Ishikawa (cell line): ENCODE measurements at regions not wholly inside any gene's neighbourhood (a gene's known extent, or its start where the extent isn't known, plus 50 kb on each side); places are given as distances from the start of the nearest gene placed in this dataset.

Experiments used
- CEBPB ChIP-seq: IDR thresholded peaks from 2 replicates; pipeline ENCODE4 v1.6.1; 2012
- CREB1 ChIP-seq: IDR thresholded peaks from 2 replicates; pipeline ENCODE4 v1.6.1; 2012; ENCODE audit warnings: low read depth
- EGR1 ChIP-seq: IDR thresholded peaks from 2 replicates; pipeline ENCODE4 v1.6.1; 2012
- EP300 ChIP-seq: IDR thresholded peaks from 2 replicates; pipeline ENCODE4 v1.6.1; 2012; ENCODE audit warnings: borderline replicate concordance
- FOXM1 ChIP-seq: IDR thresholded peaks from 2 replicates; pipeline ENCODE4 v1.6.1; 2012; ENCODE audit warnings: low read depth, borderline replicate concordance
- NFIC ChIP-seq: IDR thresholded peaks from 2 replicates; pipeline ENCODE4 v1.6.1; 2012
- RAD21 ChIP-seq: IDR thresholded peaks from 2 replicates; pipeline ENCODE4 v1.6.1; 2012; ENCODE audit warnings: low read depth
- TAF1 ChIP-seq: IDR thresholded peaks from 2 replicates; pipeline ENCODE4 v1.6.1; 2012; ENCODE audit warnings: low read depth, mild to moderate bottlenecking
- TCF12 ChIP-seq: IDR thresholded peaks from 2 replicates; pipeline ENCODE4 v1.6.1; 2012; ENCODE audit warnings: low read depth
- TEAD4 ChIP-seq: IDR thresholded peaks from 2 replicates; pipeline ENCODE4 v1.6.1; 2012
- USF1 ChIP-seq: IDR thresholded peaks from 2 replicates; pipeline ENCODE4 v1.6.1; 2012
- YY1 ChIP-seq: IDR thresholded peaks from 2 replicates; pipeline ENCODE4 v1.6.1; 2012; ENCODE audit warnings: low read depth
- ZBTB7A ChIP-seq: IDR thresholded peaks from 2 replicates; pipeline ENCODE4 v1.6.1; 2012; ENCODE audit warnings: low read depth
- TF ChIP-seq, protein P1 (sequence below): IDR thresholded peaks from 2 replicates; pipeline ENCODE4 v1.6.1; 2012
- TF ChIP-seq, protein P2 (sequence below): IDR thresholded peaks from 2 replicates; pipeline ENCODE4 v1.6.1; 2012; ENCODE audit warnings: low read depth, mild to moderate bottlenecking

- TF ChIP-seq EP300, result no peak
- no peak for TF ChIP-seq NFIC
- TF ChIP-seq TCF12, result no peak
- TF ChIP-seq RAD21, result no peak
- no peak for TF ChIP-seq CREB1
- no peak for TF ChIP-seq FOXM1
- no peak for TF ChIP-seq EGR1
- TF ChIP-seq, protein P1, sequence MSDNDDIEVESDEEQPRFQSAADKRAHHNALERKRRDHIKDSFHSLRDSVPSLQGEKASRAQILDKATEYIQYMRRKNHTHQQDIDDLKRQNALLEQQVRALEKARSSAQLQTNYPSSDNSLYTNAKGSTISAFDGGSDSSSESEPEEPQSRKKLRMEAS, result no peak
- no peak for TF ChIP-seq USF1
- TF ChIP-seq TEAD4, result no peak
- TF ChIP-seq ZBTB7A, result no peak
- TF ChIP-seq, protein P2, sequence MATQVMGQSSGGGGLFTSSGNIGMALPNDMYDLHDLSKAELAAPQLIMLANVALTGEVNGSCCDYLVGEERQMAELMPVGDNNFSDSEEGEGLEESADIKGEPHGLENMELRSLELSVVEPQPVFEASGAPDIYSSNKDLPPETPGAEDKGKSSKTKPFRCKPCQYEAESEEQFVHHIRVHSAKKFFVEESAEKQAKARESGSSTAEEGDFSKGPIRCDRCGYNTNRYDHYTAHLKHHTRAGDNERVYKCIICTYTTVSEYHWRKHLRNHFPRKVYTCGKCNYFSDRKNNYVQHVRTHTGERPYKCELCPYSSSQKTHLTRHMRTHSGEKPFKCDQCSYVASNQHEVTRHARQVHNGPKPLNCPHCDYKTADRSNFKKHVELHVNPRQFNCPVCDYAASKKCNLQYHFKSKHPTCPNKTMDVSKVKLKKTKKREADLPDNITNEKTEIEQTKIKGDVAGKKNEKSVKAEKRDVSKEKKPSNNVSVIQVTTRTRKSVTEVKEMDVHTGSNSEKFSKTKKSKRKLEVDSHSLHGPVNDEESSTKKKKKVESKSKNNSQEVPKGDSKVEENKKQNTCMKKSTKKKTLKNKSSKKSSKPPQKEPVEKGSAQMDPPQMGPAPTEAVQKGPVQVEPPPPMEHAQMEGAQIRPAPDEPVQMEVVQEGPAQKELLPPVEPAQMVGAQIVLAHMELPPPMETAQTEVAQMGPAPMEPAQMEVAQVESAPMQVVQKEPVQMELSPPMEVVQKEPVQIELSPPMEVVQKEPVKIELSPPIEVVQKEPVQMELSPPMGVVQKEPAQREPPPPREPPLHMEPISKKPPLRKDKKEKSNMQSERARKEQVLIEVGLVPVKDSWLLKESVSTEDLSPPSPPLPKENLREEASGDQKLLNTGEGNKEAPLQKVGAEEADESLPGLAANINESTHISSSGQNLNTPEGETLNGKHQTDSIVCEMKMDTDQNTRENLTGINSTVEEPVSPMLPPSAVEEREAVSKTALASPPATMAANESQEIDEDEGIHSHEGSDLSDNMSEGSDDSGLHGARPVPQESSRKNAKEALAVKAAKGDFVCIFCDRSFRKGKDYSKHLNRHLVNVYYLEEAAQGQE, result no peak
- TF ChIP-seq TAF1, result no peak
- no peak for TF ChIP-seq YY1
- no peak for TF ChIP-seq CEBPB
Measured at GRCh38 chr2:45244928-45245327, 235.7 kb upstream of the SIX2 start.

GRCh38 chr2:45242161-45242741, 233.0 kb upstream of the SIX2 start:
- peak; percentile 86 for TF ChIP-seq USF1
- 0 out of 2 replicates have a peak, but pooled peaks have one; percentile 22 for TF ChIP-seq EGR1
- TF ChIP-seq EP300, result no peak

DNA sequence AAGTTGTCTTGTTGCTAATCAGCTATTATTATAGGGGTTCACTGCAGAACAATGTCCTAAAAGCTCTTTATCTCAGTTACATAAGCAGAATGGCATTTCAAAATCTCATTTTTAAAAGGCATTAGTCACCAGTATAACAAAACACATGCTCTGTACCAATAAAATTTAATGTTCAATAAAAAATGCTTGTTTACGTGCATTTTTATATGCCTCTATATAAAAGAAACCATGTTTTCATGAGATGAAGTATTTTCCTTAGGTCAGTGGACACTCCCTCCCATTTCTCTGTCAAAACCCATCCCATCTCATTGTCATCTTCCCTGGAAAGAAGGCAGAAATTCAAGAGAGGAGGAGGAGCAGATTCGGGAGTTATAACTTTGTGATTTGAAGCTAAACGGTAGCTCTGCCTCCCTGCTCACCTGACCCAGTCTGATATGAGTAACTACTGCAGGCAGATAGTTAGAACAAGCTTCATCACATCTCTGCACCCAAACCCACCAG, 231.9 kb upstream of the SIX2 start:
- TF ChIP-seq RAD21 (no peak), NFIC (no peak), YY1 (no peak), ZBTB7A (no peak), TAF1 (no peak), CEBPB (no peak), EP300 (no peak), EGR1 (no peak), TCF12 (no peak), CREB1 (no peak), FOXM1 (no peak)
- TF ChIP-seq, protein P2, result no peak
- TF ChIP-seq, protein P1, result no peak

- TF ChIP-seq RAD21 (0 out of 2 replicates have a peak, but pooled peaks have one; percentile 5), TEAD4 (no peak), EP300 (0 out of 2 replicates have a peak, but pooled peaks have one; percentile 31), ZBTB7A (no peak)
Measured at GRCh38 chr2:45237850-45238542, 228.7 kb upstream of the SIX2 start.

DNA sequence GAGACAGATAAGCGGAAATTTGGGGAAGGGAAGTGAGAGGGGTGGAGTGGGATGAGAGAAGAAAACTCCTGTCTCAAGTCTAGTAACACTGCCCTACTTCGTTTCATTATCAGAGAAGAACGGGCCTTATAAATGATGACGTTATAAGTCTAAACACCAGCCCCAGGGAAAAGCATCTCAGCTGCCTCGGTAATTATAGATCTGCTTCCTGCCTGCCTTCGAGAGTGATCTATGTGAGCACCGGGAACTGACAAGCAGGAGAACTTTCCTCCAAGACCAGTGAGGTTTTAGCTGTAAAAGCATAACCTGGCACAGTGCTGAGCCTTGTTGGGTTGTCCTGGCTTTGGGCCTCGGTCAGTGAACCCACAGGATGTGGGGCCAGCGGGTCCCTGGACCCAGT, 227.9 kb upstream of the SIX2 start:
- TF ChIP-seq TCF12 (no peak), FOXM1 (no peak), TAF1 (no peak), EGR1 (no peak), USF1 (no peak), CREB1 (no peak), CEBPB (no peak), RAD21 (no peak), ZBTB7A (no peak), YY1 (no peak), TEAD4 (no peak), NFIC (no peak), EP300 (no peak)
- TF ChIP-seq, protein P2, result no peak
- TF ChIP-seq, protein P1, result no peak
